Prostate gland (tissue), 2 donors: ENCODE measurements at regions not wholly inside any gene's neighbourhood (a gene's known extent, or its start where the extent isn't known, plus 50 kb on each side); places are given as distances from the start of the nearest gene placed in this dataset.

ENCODE experiments used
- DNase-seq: peaks from one replicate; pipeline ENCODE4 v3.0.0-alpha.2; 2019; ENCODE audit warnings: low spot score
- H3K27ac ChIP-seq, 2 donors: fragments of 200-600 bp; sonication (generic); 2 replicates each; pipeline ENCODE4 v1.5.1; 2017 to 2019
- H3K27me3 ChIP-seq: fragments of 200-600 bp; sonication (generic); replicated peaks from 2 replicates; pipeline ENCODE4 v1.5.1; 2019; ENCODE audit not compliant: insufficient read depth
- H3K36me3 ChIP-seq, 2 donors: fragments of 200-600 bp; sonication (generic); 1 replicate in 1 of 2; 2 replicates in 1 of 2; pipeline versions ENCODE4 v1.5.1 to v1.8.1; 2017 to 2019
- H3K4me1 ChIP-seq: fragments of 200-600 bp; sonication (generic); replicated peaks from 2 replicates; pipeline ENCODE4 v1.5.1; 2019
- H3K4me3 ChIP-seq, 2 donors: fragments of 200-600 bp; sonication (generic); 2 replicates each; pipeline ENCODE4 v1.5.1; 2017 to 2019
- H3K9me3 ChIP-seq: fragments of 200-600 bp; sonication (generic); 2 replicates; pipeline ENCODE4 v1.5.1; 2017
- CTCF ChIP-seq, 4 experiments: fragments of 200-600 bp in 2 of 4; fragments of 450-650 bp in 2 of 4; sonication (generic) in 2 of 4; IDR thresholded peaks; 1 replicate in 3 of 4; 2 replicates in 1 of 4; pipeline ENCODE4 v1.5.1; 2016 to 2019; ENCODE audit warnings: antibody characterized with exemption in 4 of 4, mild to moderate bottlenecking in 2 of 4, moderate library complexity in 2 of 4
- POLR2A ChIP-seq: fragments of 450-650 bp; IDR thresholded peaks from one replicate; pipeline ENCODE4 v1.6.1; 2016; ENCODE audit warnings: antibody characterized with exemption, mild to moderate bottlenecking
- POLR2AphosphoS5 ChIP-seq: sonication (generic); formaldehyde crosslinking; IDR thresholded peaks from one replicate; pipeline ENCODE4 v1.6.1; 2017; ENCODE audit warnings: antibody characterized with exemption
- WGBS: methylation state at CpG from one replicate; pipeline ENCODE4 v1.1.5; 2018; 5-methylcytosine and 5-hydroxymethylcytosine counted together
- intact Hi-C: fragments of 100-400 bp; cut with DNase I; formaldehyde crosslinking; loops from one replicate; pipeline ENCODE4 v1.14.2; 2022

- DNase-seq, result no peak
- H3K4me3 ChIP-seq, result no peak overlapping the region
- no peaks in the 10 kb centered on the region for H3K4me1 ChIP-seq
- intact Hi-C loops, result loop anchor here (5.0 kb wide), 1 partner anchor 99 kb away; no protein-coding TSS in a partner anchor
- H3K36me3 ChIP-seq, result no peaks in the 10 kb centered on the region
- H3K27me3 ChIP-seq, result no peaks in the 10 kb centered on the region
- no peaks in the 10 kb centered on the region for H3K9me3 ChIP-seq
- TF ChIP-seq CTCF (IDR thresholded peaks at IDR 0.05) (no peak), POLR2A (no peak), POLR2AphosphoS5 (no peak)
- H3K27ac ChIP-seq, result no peak overlapping the region
These were observed 323.1 kb downstream of the CENPW start for GRCh38 chr6:126662966-126663365.

- Histone ChIP-seq H3K36me3 (no peaks in the 10 kb centered on the region), H3K27me3 (no peaks in the 10 kb centered on the region), H3K27ac (no peak overlapping the region), H3K9me3 (no peaks in the 10 kb centered on the region), H3K4me3 (no peak overlapping the region), H3K4me1 (no peaks in the 10 kb centered on the region)
- intact Hi-C loops, result loop anchor here (5.0 kb wide), 1 partner anchor 98 kb away; no protein-coding TSS in a partner anchor
- DNase-seq, result no peak
- TF ChIP-seq POLR2A, result no peak
- TF ChIP-seq POLR2AphosphoS5, result no peak
- no peak for TF ChIP-seq CTCF (IDR thresholded peaks at IDR 0.05)
- 61% methylated on average over 1 of the region's 1 CpG for WGBS
These were observed 324.4 kb downstream of the CENPW start for GRCh38 chr6:126664271-126664670.

GRCh38 chr6:126665551-126665950, 325.6 kb downstream of the CENPW start:
- TF ChIP-seq CTCF (IDR thresholded peaks at IDR 0.05) (no peak), POLR2A (no peak), POLR2AphosphoS5 (no peak)
- no peak overlapping the region for H3K27ac ChIP-seq
- no peak overlapping the region for H3K4me3 ChIP-seq
- H3K4me1 ChIP-seq, result no peaks in the 10 kb centered on the region
- H3K36me3 ChIP-seq, result no peaks in the 10 kb centered on the region
- DNase-seq, result no peak
- H3K9me3 ChIP-seq, result no peaks in the 10 kb centered on the region
- WGBS, result 80% methylated on average over 3 of the region's 3 CpGs
- no peaks in the 10 kb centered on the region for H3K27me3 ChIP-seq
- intact Hi-C loops, result no loop called here

GRCh38 chr6:126667071-126667470, 327.2 kb downstream of the CENPW start:
- no peak for TF ChIP-seq POLR2AphosphoS5
- no peak for TF ChIP-seq POLR2A
- no peak for TF ChIP-seq CTCF (IDR thresholded peaks at IDR 0.05)
- WGBS, result 85% methylated on average over 3 of the region's 3 CpGs
- H3K9me3 ChIP-seq, result no peaks in the 10 kb centered on the region
- no peaks in the 10 kb centered on the region for H3K27me3 ChIP-seq
- H3K36me3 ChIP-seq, result no peaks in the 10 kb centered on the region
- DNase-seq, result no peak
- no peak overlapping the region for H3K4me3 ChIP-seq
- intact Hi-C loops, result no loop called here
- H3K4me1 ChIP-seq, result no peaks in the 10 kb centered on the region
- H3K27ac ChIP-seq, result no peak overlapping the region

GRCh38 chr6:126667728-126668127, 327.8 kb downstream of the CENPW start:
- Histone ChIP-seq H3K36me3 (no peaks in the 10 kb centered on the region), H3K27me3 (no peaks in the 10 kb centered on the region), H3K4me1 (no peaks in the 10 kb centered on the region), H3K9me3 (no peaks in the 10 kb centered on the region), H3K4me3 (no peak overlapping the region), H3K27ac (no peak overlapping the region)
- no peak for DNase-seq
- intact Hi-C loops, result no loop called here
- TF ChIP-seq POLR2AphosphoS5 (no peak), POLR2A (no peak), CTCF (IDR thresholded peaks at IDR 0.05) (no peak)
